NOMO-1 (cell line): ENCODE measurements at regions not wholly inside any gene's neighbourhood (a gene's known extent, or its start where the extent isn't known, plus 50 kb on each side); places are given as distances from the start of the nearest gene placed in this dataset.
"Not testable (repeated sequence)": the region's sequence is repeated elsewhere in the genome, so short reads cannot be mapped to it uniquely, and the experiment has no call there.

Source experiments
- DNase-seq, 2 experiments: peaks; one replicate each; lab custom pipeline; 2025; ENCODE audit not compliant: unreplicated experiment in 2 of 2; lab: John Stamatoyannopoulos, UW

DNA sequence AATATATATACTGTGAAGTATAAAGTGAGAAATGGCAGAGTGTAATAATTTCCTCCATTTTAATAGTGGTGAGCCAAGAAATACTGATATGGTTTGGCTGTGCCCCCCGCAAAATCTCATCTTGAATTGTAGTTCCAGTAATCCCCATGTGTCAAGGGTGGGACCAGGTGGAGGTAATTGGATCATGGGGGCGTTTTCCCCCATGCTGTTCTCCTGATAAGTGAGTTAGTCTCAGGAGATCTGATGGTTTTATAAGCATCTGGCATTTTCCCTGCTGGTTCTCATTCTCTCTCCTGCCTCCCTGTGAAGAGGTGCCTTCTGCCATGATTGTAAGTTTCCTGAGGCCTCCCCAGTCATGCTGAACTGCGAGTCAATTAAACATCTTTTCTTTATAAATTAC lies 881.1 kb downstream of the DTWD2 start:
- DNase-seq: not testable (repeated sequence)

DNA sequence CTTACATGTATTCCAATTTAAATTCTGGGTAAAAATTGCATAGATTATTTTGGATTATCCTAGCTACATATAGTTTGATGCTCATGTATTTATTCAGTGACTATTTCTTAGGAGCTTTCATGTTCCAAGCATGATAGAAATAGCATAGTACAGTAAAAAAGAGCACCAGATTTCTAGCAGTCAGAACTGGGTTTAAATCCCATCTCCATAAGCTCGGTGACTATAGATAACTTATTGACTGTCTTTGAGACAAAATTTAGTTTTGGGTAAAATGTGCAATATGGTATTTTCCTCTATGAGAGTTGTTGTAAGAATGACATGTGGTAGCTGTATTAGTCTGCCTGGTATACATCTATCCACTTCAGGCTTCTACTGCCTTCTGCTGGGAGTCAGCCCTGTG lies 889.6 kb downstream of the DTWD2 start:
- DNase-seq: no peak

DNA sequence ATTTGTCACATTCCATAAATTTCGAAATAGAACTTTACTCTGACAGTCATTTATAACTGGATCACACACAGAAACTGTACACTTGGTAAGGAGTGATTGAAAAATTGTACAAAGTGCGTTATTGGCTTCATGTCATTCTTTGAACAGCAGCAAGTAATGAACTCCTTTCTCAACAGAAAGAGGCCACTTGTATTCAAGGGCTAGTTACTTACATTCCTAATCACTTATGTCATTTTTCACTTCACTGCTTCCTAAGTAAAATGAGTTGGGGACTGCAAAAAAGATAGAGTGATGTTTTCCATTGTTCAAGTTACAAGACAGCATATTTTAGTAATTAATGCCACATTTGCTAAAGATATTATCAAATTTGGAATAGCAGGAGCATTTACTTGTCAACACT lies 893.2 kb downstream of the DTWD2 start:
- DNase-seq: no peak

DNA sequence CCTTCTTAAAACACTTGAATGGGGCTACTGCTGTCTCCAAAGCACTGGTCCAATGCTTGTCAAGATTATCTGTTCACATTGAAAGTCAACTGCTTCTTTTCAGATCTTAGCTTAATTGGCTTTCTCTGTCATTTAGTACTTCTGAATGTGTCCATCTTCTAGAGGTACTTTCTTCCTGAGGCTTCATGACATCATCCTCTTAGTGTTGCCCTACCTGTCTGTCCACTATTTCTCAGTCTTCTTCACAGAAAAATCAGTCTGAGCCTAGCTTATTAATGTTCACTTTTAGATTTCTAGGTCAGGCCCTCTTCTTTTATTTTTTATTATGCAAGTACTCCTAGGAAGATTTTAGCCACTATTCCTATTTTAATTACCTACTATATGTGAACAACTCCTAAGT lies 899.9 kb downstream of the DTWD2 start:
- no peak for DNase-seq

DNA sequence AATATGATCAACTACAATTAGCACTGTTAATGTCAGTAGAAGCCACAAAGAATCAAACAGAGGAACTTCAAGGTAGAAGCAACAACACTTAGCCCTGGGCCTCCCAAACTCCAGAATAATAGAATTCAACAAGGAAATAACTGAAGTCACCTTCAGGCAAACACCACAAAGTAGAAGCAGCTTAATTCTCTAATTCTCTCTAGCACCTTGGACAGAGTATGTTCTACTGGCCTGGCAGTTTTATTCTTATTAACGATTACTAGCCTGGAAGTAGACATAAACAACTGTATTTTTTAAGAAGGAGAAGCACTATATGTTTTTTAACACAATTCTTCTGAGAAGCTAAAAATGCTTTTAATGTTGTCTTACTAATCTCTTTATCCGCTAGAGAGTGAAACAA lies 911.9 kb downstream of the DTWD2 start:
- no peak for DNase-seq

DNA sequence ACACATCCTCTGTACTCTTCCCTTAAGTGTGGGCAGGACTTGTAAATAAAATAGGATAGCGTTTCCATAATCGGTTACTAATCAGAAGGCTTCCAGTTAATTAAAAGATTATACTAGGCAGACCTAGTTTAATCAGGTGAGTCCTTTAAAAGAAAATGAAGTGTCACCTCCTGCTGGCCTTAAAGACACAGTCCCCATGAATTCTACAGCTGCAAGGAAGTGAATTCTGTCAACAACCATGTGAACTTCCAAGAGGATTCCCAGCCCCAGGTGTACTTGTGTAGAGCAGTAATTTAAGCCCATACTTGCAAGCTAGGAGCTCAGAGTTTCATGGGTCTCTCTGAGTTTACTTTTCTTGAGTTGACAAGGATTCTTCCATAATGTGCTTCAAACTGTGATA lies 918.3 kb downstream of the DTWD2 start:
- no peak for DNase-seq

DNA sequence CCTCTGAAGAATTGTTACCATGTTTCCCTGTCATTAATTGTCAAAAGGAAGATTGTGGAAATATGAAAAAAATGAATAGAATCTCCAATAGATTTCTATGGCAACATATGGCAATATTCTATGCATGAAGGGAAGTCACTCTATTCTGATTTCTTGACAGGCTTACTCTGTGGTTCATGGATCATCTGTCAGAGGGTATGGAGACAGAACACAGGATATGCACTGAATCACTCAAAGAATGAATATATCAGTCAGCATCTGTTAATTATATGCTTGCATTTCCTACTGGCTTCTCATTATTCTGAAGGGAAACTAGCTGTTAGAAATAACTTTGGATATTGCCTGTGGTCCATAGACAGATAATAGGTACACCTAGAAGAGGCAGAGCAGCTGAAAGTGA lies 918.9 kb downstream of the DTWD2 start:
- no peak for DNase-seq

DNA sequence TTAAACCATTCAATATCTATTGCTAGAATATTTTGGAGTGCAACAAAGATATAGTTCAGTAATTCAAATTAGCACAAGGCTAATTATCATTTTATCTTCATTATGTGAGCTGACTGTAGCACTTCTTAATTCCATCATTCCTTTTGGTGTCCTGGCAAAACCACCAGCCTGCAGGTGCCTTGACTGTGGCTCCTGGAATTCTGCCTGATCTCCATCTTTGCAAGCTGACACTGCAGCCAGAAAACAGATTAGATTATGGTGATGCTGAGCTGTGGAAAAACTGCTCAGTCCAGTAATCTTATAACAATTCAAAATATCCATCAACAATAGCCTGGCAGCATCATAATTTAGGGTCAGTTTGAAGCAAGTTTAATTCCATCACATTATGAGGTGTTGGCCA lies 919.5 kb downstream of the DTWD2 start:
- DNase-seq: no peak

DNA sequence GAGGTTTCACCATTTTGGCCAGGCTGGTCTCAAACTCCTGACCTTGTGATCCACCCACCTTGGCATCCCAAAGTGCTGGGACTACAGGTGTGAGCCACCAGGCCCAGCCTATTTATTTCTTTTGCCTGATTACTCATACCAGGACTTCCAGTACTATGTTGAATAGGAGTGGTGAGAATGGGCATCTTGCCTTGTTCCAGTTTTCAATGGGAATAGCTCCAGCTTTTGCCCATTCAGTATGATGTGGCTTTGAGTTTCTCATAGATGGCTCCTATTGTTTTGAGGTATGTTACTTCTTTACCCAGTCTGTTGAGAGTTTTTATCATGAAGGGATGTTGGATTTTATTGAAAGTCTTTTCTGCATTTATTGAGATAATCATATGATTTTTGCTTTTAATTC lies 924.5 kb downstream of the DTWD2 start:
- not testable (repeated sequence) for DNase-seq

DNA sequence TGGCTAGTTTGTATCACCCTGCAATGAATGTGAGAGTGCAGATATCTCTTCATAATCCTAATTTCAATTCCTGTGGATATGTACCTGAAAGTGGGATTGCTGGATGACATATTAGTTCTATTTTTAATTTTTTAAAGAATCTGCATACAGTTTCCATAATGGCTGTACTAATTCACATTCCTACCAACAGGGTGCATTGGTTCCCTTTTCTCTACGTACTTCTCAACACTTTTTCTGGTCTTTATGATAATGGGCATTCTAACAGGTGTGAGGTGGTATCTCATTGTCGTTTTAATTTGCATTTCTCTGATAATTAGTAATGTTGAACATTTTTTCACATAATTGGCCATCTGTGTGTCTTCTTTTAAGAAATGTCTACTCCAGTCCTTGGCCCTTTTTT lies 927.5 kb downstream of the DTWD2 start:
- DNase-seq: no peak

DNA sequence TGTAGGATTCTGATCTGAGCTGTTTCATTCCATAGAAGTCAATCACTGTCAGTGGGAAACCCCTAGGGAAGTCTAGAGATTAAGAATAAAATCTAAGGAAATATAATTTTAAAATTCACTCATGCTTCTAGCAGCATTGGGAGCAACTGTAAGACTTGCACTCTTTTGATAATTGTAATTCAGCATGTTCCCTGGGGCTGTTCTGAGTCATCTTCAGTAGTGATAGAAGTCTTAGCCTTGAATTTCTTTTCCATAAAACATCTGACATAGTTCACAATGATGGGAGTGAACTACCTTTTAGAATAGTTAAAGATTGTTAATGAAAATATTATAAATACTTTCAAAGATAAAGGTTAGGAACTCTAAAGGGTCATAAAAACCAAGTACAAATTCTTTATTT lies 935.8 kb downstream of the DTWD2 start:
- DNase-seq: no peak

DNA sequence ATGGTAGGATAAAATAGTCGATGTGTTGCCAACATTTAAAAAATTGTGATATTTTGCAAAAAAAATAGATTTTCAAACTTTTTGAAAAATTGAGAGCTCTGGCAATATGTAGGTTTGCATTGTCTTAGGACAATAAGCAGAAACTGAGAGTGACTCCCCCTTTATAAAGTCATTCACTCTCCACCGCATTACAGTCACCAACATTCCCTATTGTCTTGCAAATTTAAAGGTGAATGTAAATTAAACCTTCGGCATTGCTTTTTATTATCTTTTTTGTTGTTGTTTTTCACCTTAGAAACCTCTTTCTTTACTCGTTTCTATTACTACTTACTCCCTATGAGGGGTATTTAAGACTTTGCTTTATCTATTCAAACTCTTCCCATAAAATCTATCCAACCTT lies 944.2 kb downstream of the DTWD2 start:
- DNase-seq: no peak

DNA sequence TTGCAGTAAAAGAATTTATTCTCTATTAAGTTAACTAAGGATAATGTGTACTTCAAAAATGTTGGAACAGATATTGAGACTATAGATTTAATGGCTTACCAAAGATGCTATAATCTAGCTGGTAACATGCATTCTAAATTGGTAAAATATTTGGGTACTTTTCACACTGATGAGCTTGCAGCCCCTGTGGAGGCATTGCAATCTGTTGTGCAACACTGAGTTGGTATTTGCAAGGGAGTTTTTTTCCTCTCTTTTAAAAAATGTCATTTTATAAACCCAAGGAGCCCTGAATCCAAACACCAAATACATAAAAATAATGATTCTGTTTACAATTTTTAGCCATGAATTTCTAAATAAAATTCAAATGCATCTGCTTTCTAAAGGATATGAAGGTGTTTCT lies 944.8 kb downstream of the DTWD2 start:
- no peak for DNase-seq

DNA sequence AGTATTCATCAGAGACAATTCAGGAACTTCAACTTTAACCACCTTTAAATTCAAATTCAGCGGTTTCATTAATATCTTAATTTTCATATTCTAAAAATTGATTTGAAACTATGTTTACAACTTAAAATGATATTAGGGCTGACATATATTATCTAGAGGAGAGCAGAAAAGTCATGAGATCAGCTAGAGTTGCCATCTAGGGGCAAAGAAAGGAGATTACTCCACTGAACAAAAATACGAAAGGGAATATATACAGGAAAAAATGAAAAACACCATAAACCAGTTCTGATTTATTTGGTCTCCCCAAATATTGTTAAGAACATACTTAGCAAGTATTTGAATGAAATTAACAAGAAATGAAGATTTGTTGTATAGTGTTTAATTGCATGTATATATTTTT lies 946.3 kb downstream of the DTWD2 start:
- DNase-seq: no peak

DNA sequence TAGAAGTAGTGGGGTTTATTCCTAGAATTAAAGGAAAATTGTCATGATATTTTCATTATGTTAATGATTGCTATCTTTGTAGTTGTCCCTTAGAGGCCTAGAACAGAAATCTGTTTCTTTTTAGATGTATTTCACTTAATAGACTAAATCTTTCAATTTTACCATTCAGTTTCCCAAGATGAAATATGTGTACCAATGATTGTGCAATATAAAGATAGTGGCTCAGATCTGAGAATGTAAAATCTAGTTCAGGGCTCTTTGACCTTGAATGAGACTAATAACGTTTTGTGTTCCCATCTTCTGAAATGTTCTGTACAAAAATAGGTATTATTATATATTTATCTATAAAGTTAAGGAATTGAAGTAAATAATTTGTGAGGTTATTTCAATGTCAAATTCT lies 947.9 kb downstream of the DTWD2 start:
- DNase-seq: no peak

DNA sequence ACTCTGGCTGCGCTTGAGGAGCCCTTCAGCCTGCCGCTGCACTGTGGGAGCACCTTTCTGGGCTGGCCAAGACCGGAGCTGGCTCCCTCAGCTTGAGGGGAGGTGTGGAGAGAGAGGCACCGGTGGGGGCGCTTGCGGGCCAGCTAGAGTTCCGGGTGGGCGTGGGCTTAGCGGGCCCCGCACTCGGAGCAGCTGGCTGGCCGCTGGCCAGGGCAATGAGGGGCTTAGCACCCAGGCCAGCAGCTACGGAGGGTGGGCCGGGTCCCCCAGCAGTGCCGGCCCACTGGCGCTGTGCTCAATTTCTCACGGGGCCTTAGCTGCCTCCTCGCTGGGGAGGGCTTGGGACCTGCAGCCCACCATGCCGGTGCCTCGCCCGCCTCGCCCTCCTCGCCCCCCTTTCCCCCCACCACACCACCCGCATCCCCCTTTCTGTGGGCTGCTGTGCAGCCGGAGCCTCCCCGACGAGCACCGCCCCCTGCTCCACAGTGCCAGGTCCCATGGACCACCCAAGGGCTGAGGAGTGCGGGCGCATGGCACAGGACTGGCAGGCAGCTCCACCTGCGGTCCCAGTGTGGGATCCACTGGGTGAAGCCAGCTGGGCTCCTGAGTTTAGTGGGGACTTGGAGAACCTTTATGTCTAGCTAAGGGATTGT lies 954.5 kb downstream of the DTWD2 start:
- DNase-seq: no peak

DNA sequence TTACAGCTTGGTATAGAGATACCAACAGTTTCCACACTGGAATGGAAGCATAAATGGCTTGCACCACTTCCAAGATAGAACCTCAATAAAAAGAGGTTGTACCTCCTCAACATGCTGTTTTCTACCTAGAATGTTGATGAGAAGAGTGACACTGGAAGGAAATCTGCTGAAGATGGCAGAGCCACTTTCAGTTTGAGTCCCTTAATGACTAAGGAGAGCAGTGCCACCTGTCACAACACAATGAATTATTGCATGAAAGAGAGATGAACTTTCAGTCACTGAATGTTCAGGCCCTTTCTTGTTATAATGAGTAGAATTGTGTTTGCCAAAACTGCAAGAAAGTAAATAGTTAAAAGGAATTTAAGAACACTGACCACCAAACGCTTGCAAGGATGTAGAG lies 958.5 kb downstream of the DTWD2 start:
- no peak for DNase-seq

DNA sequence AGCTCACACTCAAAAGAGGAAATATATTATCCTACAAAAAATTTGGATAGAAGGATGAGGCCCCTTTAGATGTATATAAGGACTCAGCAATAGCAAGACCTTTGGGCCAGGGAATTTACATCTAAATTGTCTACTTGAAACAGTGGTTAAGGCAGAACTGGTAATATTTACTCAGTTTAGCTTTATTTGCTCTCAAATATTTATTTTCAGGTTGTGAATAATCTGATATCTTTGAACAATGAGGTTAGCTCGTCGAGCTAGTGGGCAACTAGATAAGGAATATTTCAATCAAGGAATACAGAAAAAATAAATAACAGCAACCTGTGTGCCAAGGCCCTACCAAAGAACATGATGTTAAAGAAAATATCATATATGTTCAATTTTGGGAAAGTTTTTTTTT lies 966.3 kb downstream of the DTWD2 start:
- DNase-seq: no peak

DNA sequence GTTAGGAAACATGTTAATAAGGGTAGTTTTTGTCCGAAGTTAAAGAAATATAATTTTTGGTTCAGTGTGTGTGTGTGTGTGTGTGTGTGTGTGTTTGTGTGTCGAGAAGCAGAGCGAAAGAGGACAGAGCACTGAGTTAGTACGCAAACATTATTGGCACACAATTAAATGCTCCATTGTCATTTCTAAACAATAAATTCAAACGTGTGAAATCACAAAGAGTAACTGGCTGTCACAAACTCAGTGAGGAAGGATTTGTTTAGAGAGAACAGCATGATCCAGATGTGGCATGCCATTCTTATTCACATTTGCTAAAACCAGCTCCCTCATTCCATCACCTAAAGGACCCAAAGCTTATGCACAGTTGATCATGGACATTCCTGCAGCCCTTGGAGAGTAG lies 970.8 kb downstream of the DTWD2 start:
- DNase-seq: no peak

DNA sequence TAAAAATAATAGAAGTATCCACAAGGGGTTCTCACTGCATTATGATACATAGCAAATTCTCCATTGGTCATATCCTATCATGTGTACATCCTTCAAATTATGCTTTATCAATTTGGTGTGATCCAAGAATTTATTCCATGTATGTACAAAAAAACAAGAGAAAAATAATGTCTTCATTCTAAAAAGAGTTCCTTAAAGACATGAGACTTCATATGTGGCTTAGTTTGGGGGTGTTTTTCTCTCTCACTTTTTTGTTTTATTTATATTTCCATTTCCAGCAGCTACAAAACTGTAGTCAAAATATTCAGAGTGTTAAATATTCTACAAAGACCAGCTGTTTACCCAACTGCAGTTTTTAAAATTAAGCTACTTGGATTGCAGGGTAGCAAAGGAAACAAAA lies 972.0 kb downstream of the DTWD2 start:
- no peak for DNase-seq

DNA sequence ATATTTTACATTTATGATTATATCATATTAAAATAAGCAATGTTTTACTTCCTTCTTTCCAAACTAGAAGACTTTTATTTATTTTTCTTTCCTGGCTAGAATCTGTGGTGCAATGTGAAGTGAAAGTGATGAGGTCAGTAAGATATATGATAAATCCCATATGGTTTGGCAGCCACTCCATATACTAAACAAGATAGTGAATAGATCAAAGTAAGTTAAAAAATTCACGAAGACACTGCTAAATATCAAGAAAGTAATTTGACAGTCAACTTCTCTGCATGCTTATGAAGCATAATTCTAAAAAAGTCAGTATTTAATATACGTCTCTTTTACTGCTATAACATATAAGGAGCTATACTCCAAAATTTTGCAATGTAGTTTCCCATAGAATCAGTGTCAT lies 972.8 kb downstream of the DTWD2 start:
- DNase-seq: no peak

DNA sequence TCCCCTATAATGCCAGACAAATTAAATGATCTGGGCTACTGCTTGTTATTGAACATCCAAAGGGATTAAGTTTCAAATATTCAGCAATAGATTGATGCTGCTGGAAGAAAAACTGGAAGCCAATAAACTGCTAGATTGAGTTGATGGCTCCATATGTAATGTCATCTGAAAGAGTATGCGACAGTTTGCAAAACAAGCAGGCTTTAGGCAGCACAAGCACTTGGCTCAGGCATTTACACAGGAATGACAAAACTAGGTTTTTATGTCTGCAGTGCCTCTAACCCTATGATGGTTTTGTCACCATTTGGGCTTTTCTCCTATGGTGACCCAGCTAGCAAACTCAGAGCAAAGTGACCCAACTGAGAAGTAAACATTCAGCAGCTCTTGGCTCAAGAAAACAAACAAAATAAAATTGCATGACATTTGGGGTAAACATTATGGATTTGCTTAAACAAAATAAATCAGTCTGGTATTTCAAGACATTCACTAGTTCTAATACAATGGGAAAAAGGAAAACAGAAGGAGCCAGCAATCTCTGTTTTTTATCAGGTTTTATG lies 978.5 kb downstream of the DTWD2 start:
- DNase-seq: no peak

DNA sequence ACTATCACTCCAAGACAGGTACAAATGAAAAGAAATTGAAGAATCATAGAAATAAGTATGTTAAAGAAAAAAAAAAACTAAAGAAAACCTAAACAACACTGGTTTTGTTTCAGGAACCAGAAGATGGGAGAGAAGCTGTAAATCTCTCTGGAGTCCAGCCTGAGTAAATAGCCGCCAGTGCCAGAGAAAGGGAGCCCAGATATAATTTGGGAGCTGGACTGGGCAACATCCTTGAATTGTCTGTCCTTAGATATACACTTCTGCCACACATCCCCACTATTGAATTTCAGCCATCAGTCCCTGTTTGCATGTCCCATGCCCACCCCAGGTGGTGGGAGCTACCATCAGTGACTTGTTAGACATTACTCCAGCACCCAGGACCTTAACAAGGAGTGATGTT lies 979.6 kb downstream of the DTWD2 start:
- no peak for DNase-seq
